Heart left ventricle (tissue), 16 donors: ENCODE measurements at regions not wholly inside any gene's neighbourhood (a gene's known extent, or its start where the extent isn't known, plus 50 kb on each side); places are given as distances from the start of the nearest gene placed in this dataset.

ENCODE experiments used
- ATAC-seq, 4 donors: fragments of 200-7000 bp; cut with Tn5 transposase; one replicate each; pipeline ENCODE4 v1.9.1; 2020 to 2022; ENCODE audit warnings: moderate library complexity in 4 of 4, mild to moderate bottlenecking in 3 of 4, moderate number of reproducible peaks in 1 of 4
- DNase-seq, 5 donors: peaks; one replicate each; pipeline ENCODE4 v3.0.0-alpha.2; 2020
- H3K27ac ChIP-seq, 12 donors: fragments of 200-600 bp; sonication (generic) in 4 of 12; one replicate each; pipeline versions ENCODE4 v1.5.0 to v1.8.0; 2016 to 2022; ENCODE audit warnings: mild to moderate bottlenecking in 2 of 12
- H3K27me3 ChIP-seq, 9 donors: fragments of 200-600 bp; sonication (generic) in 2 of 9; one replicate each; pipeline versions ENCODE4 v1.5.1 to v1.8.0; 2016 to 2022; ENCODE audit warnings: mild to moderate bottlenecking in 3 of 9
- H3K36me3 ChIP-seq, 9 donors: fragments of 200-600 bp; sonication (generic) in 2 of 9; one replicate each; pipeline versions ENCODE4 v1.5.0 to v1.8.0; 2018 to 2022; ENCODE audit warnings: mild to moderate bottlenecking in 2 of 9
- H3K4me1 ChIP-seq, 12 donors: fragments of 200-600 bp; sonication (generic) in 4 of 12; one replicate each; pipeline versions ENCODE4 v1.5.0 to v1.8.0; 2016 to 2022; ENCODE audit warnings: mild to moderate bottlenecking in 3 of 12
- H3K4me3 ChIP-seq, 12 donors: fragments of 200-600 bp; sonication (generic) in 4 of 12; one replicate each; pipeline versions ENCODE4 v1.5.0 to v1.8.0; 2017 to 2022; ENCODE audit warnings: mild to moderate bottlenecking in 9 of 12, moderate library complexity in 4 of 12
- H3K9me3 ChIP-seq, 12 donors: fragments of 200-600 bp; sonication (generic) in 4 of 12; one replicate each; pipeline versions ENCODE4 v1.5.0 to v1.8.0; 2016 to 2022; ENCODE audit warnings: mild to moderate bottlenecking in 1 of 12
- POLR2A ChIP-seq, 2 donors: fragments of 450-650 bp; IDR thresholded peaks; one replicate each; pipeline ENCODE4 v1.6.1; 2017; ENCODE audit warnings: antibody characterized with exemption in 2 of 2, mild to moderate bottlenecking in 2 of 2, moderate library complexity in 2 of 2
- WGBS, 4 donors: extraction: QIAGEN DNeasy Blood & Tissue Kit in 2 of 4; methylation state at CpG; one replicate each; pipeline versions ENCODE4 v1.1.5 to v1.1.7; 2013 to 2018; 5-methylcytosine and 5-hydroxymethylcytosine counted together
- intact Hi-C, 10 donors: fragments of 100-400 bp; cut with DNase I; formaldehyde crosslinking; loops; one replicate each; pipeline versions ENCODE4 v1.11.1 to v1.14.2; 2022
- TF ChIP-seq, protein P1 (sequence below), 12 donors: fragments of 200-600 bp; sonication (generic) in 4 of 12; IDR thresholded peaks; one replicate each; pipeline versions ENCODE4 v1.5.0 to v1.8.0; 2018 to 2022; ENCODE audit warnings: antibody characterized with exemption in 12 of 12, mild to moderate bottlenecking in 5 of 12
- donor health status: ischemic (EF 13 %, LVEDD 7.1; RV severe dilation, severe dysfunction).
- donor health status: healthy with polysubstance abuse.
- donor health status: DM: no; HTN: yes; CAD: no.
- donor health status: DM: no; HTN: no; CAD: no.
- donor health status: ischemic (EF 25% LVEDD 6.9; RV normal size, moderate dysfunction).
- donor health status: ischemic (EF 25% LVEDD 5.7; RV mildly dilated, moderate dysfunction).
- donor health status: healthy.
- donor health status: DM: yes; HTN: yes; CAD: no.
- donor health status: ischemic (EF 35%, LVEDD 5.7; RV mildly dilated, moderate dysfunction).
- donor health status: nonischemic (EF 11% LVEDD 7.7; RV severe dilation, severe dysfunction).
- donor health status: DM: yes; HTN: yes; CAD: no.
- donor health status: PGD.
- donor health status: ischemic (EF 29% LVEDD 5.4; RV normal size, mild dysfunction).
- donor health status: nonischemic (EF 23%, LVEDD 6.1; RV moderate dilation, normal function).

DNA sequence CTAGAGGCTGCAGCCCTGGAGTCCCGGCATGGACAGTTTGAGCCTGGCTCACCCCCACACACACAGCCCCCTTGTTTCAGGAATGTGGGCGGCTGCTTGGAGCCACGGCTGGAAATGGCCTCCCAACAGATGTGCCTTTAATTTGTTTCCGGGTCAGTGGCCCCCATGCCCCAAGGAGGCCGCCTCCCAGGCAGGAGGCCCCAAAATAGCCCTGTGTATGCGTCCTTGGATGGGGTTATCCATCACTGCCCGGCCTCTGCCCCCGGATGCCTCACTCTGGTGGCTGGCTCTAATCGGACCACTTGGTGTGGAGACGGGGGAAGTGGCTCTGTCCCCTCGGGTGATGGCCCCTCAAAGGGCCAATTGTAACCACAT lies 151.9 kb upstream of the MYCN start:
- TF ChIP-seq, protein P1, sequence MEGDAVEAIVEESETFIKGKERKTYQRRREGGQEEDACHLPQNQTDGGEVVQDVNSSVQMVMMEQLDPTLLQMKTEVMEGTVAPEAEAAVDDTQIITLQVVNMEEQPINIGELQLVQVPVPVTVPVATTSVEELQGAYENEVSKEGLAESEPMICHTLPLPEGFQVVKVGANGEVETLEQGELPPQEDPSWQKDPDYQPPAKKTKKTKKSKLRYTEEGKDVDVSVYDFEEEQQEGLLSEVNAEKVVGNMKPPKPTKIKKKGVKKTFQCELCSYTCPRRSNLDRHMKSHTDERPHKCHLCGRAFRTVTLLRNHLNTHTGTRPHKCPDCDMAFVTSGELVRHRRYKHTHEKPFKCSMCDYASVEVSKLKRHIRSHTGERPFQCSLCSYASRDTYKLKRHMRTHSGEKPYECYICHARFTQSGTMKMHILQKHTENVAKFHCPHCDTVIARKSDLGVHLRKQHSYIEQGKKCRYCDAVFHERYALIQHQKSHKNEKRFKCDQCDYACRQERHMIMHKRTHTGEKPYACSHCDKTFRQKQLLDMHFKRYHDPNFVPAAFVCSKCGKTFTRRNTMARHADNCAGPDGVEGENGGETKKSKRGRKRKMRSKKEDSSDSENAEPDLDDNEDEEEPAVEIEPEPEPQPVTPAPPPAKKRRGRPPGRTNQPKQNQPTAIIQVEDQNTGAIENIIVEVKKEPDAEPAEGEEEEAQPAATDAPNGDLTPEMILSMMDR (IDR thresholded peaks at IDR 0.05): no peak
- TF ChIP-seq POLR2A (IDR thresholded peaks at IDR 0.05): no peak
- H3K27me3 ChIP-seq: peaks cover 0 to 23% (median 0%) of the 10 kb centered on the region in 9 donors
- peaks cover 0 to 8% (median 0%) of the 10 kb centered on the region in 12 donors for H3K4me1 ChIP-seq
- DNase-seq: no peak
- H3K4me3 ChIP-seq: no peak overlapping the region
- 29 to 50% (median 46%) methylated on average over 2 to 11 of the region's 11 CpGs for WGBS, 4 donors
- no peaks in the 10 kb centered on the region for H3K36me3 ChIP-seq
- intact Hi-C loops: no loop called here
- no peak for ATAC-seq
- H3K27ac ChIP-seq: no peak overlapping the region
- H3K9me3 ChIP-seq: no peaks in the 10 kb centered on the region

DNA sequence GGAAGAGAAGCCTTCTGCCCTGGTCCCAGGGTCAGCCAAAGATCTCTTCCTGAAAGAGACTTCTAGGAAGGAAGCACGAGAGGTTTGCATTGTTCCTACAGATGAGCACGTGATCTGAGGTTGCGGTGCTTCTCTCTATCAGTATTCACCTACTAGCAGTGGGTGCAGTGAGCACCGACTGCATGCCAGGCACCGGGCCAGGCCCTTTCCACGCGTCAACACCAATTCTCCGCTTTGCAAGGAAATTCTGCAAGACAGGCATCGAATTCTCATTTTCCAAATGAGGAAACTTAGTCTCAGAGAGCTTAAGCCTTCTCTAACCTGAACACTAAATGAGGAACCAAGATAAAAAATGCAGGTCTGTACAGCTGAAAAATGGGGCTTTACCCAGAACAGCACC lies 151.5 kb upstream of the MYCN start:
- DNase-seq: no peak
- TF ChIP-seq POLR2A (IDR thresholded peaks at IDR 0.05): no peak
- TF ChIP-seq, protein P1 (IDR thresholded peaks at IDR 0.05): no peak
- Histone ChIP-seq H3K4me1 (peaks cover 0 to 8% (median 0%) of the 10 kb centered on the region in 12 donors), H3K36me3 (no peaks in the 10 kb centered on the region), H3K9me3 (no peaks in the 10 kb centered on the region), H3K27me3 (peaks cover 0 to 23% (median 0%) of the 10 kb centered on the region in 9 donors), H3K4me3 (no peak overlapping the region), H3K27ac (no peak overlapping the region)
- ATAC-seq: no peak
- intact Hi-C loops: no loop called here
- 31 to 54% (median 45%) methylated on average over 5 to 9 of the region's 9 CpGs for WGBS, 4 donors

DNA sequence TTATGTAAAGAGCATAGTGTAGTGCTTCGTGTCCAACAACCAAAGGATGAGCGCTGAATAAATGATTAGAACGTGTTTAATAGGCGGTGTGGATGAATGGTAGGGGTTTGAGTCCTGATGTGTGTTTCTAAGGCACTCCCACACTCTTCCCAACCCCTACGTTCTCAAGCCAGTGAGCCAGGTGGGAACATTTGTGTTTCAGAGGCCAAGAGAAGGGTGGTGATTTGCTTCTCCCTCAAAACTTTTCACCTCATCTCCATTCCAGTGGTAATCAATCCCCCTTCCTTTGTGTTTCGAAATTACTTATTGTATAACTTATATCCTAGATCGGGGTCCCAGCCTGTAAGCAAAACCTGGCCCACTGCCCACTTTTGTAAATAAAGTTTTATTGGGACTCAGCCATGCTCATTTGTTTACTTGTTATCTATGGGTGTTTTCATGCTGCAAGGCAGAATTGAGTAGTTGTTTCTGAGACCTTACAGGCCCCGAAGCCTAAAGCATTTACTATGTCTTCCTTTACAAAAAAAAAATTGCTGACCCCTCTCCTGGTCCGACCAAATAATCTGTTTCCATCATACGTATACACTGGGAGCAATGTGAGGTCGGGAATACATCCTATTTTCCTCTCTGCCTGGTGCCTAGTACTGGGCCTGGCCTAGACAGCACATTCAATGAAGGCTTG lies 150.8 kb upstream of the MYCN start:
- TF ChIP-seq, protein P1 (IDR thresholded peaks at IDR 0.05): no peak
- no peak for TF ChIP-seq POLR2A (IDR thresholded peaks at IDR 0.05)
- no peak overlapping the region for H3K4me3 ChIP-seq
- H3K27ac ChIP-seq: no peak overlapping the region
- intact Hi-C loops: no loop called here
- DNase-seq (no peak), ATAC-seq (no peak)
- WGBS, 4 donors: 92 to 96% (median 93%) methylated on average over 11 of the region's 11 CpGs
- peaks cover 0 to 8% (median 0%) of the 10 kb centered on the region in 12 donors for H3K4me1 ChIP-seq
- H3K27me3 ChIP-seq: peaks cover 0 to 22% (median 0%) of the 10 kb centered on the region in 9 donors
- H3K9me3 ChIP-seq: no peaks in the 10 kb centered on the region
- H3K36me3 ChIP-seq: no peaks in the 10 kb centered on the region

DNA sequence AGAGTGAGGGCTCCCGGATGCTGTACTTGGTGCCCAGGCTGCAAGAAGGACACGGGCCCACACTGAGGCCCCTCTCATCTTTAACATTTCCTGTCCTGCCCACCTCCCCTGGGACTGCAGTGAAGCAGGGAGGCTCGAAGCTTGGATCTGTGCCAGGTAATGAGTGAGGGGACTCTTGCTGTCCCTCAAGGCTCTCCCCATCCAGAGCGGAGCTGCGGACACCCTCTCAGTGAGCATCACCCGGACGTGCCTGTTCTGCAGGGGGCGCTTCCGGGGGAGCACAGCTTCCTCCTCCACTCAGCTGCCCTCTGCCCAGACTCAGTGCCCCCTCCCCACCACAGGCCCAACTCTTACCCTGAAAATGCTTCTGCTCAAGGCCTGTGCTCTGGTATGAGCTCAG lies 150.0 kb upstream of the MYCN start:
- no peak overlapping the region for H3K27ac ChIP-seq
- peaks cover 0 to 14% (median 0%) of the 10 kb centered on the region in 9 donors for H3K27me3 ChIP-seq
- H3K4me1 ChIP-seq: peaks cover 0 to 11% (median 2%) of the 10 kb centered on the region in 12 donors
- intact Hi-C loops: no loop called here
- TF ChIP-seq, protein P1 (IDR thresholded peaks at IDR 0.05): no peak
- no peak for TF ChIP-seq POLR2A (IDR thresholded peaks at IDR 0.05)
- ATAC-seq (no peak), DNase-seq (no peak)
- no peaks in the 10 kb centered on the region for H3K36me3 ChIP-seq
- no peaks in the 10 kb centered on the region for H3K9me3 ChIP-seq
- 77 to 85% (median 81%) methylated on average over 6 to 9 of the region's 9 CpGs for WGBS, 4 donors
- no peak overlapping the region for H3K4me3 ChIP-seq
